ENCODE measurements at regions not wholly inside any gene's neighbourhood (a gene's known extent, or its start where the extent isn't known, plus 50 kb on each side); places are given as distances from the start of the nearest gene placed in this dataset.

- TF ChIP-seq, protein P1, sequence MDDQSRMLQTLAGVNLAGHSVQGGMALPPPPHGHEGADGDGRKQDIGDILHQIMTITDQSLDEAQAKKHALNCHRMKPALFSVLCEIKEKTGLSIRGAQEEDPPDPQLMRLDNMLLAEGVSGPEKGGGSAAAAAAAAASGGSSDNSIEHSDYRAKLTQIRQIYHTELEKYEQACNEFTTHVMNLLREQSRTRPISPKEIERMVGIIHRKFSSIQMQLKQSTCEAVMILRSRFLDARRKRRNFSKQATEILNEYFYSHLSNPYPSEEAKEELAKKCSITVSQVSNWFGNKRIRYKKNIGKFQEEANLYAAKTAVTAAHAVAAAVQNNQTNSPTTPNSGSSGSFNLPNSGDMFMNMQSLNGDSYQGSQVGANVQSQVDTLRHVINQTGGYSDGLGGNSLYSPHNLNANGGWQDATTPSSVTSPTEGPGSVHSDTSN (CRISPR knock-in tag; IDR thresholded peaks at IDR 0.05), result no peak
- TF ChIP-seq ZNF239 (tag by site-specific recombination; IDR thresholded peaks at IDR 0.05) (no peak), ZNF274 (IDR thresholded peaks at IDR 0.05; ENCODE audit: low read length) (no peak), ZNF274 (tag by site-specific recombination; IDR thresholded peaks at IDR 0.05; ENCODE audit: borderline replicate concordance) (no peak), ZNF292 (tag by site-specific recombination; IDR thresholded peaks at IDR 0.05; ENCODE audit: borderline replicate concordance, low read depth) (no peak), KLF10 (tag by site-specific recombination; IDR thresholded peaks at IDR 0.05) (no peak), ZFP41 (tag by site-specific recombination; IDR thresholded peaks at IDR 0.05; ENCODE audit: borderline replicate concordance) (no peak), ZNF169 (tag by site-specific recombination; IDR thresholded peaks at IDR 0.05) (no peak), ZNF623 (tag by site-specific recombination; IDR thresholded peaks at IDR 0.05) (no peak), CTCF (tag by site-specific recombination; IDR thresholded peaks at IDR 0.05) (no peak), ZNF555 (tag by site-specific recombination; conservative IDR thresholded peaks at IDR 0.05) (no peak)
- TF ChIP-seq, protein P2, sequence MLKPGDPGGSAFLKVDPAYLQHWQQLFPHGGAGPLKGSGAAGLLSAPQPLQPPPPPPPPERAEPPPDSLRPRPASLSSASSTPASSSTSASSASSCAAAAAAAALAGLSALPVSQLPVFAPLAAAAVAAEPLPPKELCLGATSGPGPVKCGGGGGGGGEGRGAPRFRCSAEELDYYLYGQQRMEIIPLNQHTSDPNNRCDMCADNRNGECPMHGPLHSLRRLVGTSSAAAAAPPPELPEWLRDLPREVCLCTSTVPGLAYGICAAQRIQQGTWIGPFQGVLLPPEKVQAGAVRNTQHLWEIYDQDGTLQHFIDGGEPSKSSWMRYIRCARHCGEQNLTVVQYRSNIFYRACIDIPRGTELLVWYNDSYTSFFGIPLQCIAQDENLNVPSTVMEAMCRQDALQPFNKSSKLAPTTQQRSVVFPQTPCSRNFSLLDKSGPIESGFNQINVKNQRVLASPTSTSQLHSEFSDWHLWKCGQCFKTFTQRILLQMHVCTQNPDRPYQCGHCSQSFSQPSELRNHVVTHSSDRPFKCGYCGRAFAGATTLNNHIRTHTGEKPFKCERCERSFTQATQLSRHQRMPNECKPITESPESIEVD (tag by site-specific recombination; IDR thresholded peaks at IDR 0.05), result no peak
These were observed 551.0 kb upstream of the NBEA start for GRCh38 chr13:34391076-34391475.
